Glutamatergic neuron (in vitro differentiated cells): ENCODE measurements at regions not wholly inside any gene's neighbourhood (a gene's known extent, or its start where the extent isn't known, plus 50 kb on each side); places are given as distances from the start of the nearest gene placed in this dataset.

Experiments used
- DNase-seq: peaks from one replicate; pipeline ENCODE4 v3.0.0; 2022
- H3K27ac Mint-ChIP-seq: one replicate; pipeline ENCODE4 v1.8.0; 2020; ENCODE audit warnings: mild to moderate bottlenecking, mixed read lengths, inconsistent platforms; ENCODE audit not compliant: unreplicated experiment
- H3K27me3 Mint-ChIP-seq: one replicate; pipeline ENCODE4 v1.8.0; 2020; ENCODE audit warnings: mild to moderate bottlenecking, moderate library complexity, mixed read lengths, inconsistent platforms; ENCODE audit not compliant: unreplicated experiment
- H3K36me3 Mint-ChIP-seq: one replicate; pipeline ENCODE4 v1.8.0; 2020; ENCODE audit warnings: mild to moderate bottlenecking, mixed read lengths, inconsistent platforms; ENCODE audit not compliant: unreplicated experiment
- H3K4me1 Mint-ChIP-seq: one replicate; pipeline ENCODE4 v1.8.0; 2020; ENCODE audit warnings: mild to moderate bottlenecking, low read depth, mixed read lengths, inconsistent platforms; ENCODE audit not compliant: unreplicated experiment
- H3K4me3 Mint-ChIP-seq: one replicate; pipeline ENCODE4 v1.8.0; 2020; ENCODE audit warnings: mild to moderate bottlenecking, mixed read lengths, inconsistent platforms; ENCODE audit not compliant: unreplicated experiment
- H3K9me3 Mint-ChIP-seq: one replicate; pipeline ENCODE4 v1.8.0; 2020; ENCODE audit warnings: mild to moderate bottlenecking, moderate library complexity, mixed read lengths, inconsistent platforms; ENCODE audit not compliant: unreplicated experiment
- TF ChIP-seq, protein P1 (sequence below): fragments of 200-600 bp; sonication (generic); IDR thresholded peaks from one replicate; pipeline ENCODE4 v1.5.0; 2021; ENCODE audit not compliant: partially characterized antibody, unreplicated experiment

- Mint-ChIP-seq H3K4me3 (no peak overlapping the region), H3K4me1 (no peaks in the 10 kb centered on the region), H3K36me3 (no peaks in the 10 kb centered on the region), H3K27me3 (no peaks in the 10 kb centered on the region), H3K9me3 (no peaks in the 10 kb centered on the region), H3K27ac (no peak overlapping the region)
- TF ChIP-seq, protein P1, sequence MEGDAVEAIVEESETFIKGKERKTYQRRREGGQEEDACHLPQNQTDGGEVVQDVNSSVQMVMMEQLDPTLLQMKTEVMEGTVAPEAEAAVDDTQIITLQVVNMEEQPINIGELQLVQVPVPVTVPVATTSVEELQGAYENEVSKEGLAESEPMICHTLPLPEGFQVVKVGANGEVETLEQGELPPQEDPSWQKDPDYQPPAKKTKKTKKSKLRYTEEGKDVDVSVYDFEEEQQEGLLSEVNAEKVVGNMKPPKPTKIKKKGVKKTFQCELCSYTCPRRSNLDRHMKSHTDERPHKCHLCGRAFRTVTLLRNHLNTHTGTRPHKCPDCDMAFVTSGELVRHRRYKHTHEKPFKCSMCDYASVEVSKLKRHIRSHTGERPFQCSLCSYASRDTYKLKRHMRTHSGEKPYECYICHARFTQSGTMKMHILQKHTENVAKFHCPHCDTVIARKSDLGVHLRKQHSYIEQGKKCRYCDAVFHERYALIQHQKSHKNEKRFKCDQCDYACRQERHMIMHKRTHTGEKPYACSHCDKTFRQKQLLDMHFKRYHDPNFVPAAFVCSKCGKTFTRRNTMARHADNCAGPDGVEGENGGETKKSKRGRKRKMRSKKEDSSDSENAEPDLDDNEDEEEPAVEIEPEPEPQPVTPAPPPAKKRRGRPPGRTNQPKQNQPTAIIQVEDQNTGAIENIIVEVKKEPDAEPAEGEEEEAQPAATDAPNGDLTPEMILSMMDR, result no peak
- DNase-seq, result no peak
Measured at GRCh38 chr2:123127236-123127635, 897.9 kb upstream of the CNTNAP5 start.

DNA sequence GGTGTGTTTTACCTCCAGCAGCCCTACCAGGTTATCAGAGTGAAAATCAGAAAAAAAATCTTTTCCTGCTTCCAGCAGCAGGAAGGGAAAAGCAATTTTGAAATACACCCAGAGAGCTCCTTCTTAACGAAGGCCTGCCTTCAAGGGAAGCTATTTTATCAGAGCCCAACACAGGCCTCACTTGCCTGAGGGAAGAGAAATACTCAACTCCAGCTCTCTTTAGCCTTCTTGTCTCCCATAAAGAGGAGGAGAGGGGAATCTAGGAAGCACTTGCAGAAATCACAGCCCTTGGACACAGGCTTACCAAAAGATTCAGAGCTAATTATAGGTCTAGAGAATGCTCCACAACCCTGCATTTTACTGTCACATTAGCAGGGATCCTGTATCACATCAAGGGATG, 896.1 kb upstream of the CNTNAP5 start:
- Mint-ChIP-seq H3K27me3 (no peaks in the 10 kb centered on the region), H3K4me3 (no peak overlapping the region), H3K27ac (no peak overlapping the region), H3K36me3 (no peaks in the 10 kb centered on the region), H3K4me1 (no peaks in the 10 kb centered on the region), H3K9me3 (no peaks in the 10 kb centered on the region)
- TF ChIP-seq, protein P1, result no peak
- no peak for DNase-seq

DNA sequence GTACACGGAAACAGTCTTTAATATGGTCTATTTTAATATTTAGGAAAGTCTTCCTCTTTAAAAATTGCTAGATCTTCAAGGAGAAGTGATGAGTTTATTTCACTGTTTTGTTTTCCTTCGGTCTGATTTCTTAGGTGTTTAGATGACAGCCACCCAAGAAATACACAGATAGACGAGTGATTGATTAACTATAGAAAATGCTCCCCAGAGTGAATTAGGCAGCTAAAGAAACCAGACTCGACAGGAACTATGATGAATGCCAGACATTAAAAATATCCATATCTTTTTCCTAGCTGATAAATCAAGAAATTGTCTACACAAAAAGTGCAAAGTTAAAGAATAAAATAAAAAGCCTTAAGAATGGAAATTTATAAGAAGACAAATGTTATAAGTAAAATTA, 888.7 kb upstream of the CNTNAP5 start:
- Mint-ChIP-seq H3K4me1 (no peaks in the 10 kb centered on the region), H3K4me3 (no peak overlapping the region), H3K9me3 (no peaks in the 10 kb centered on the region), H3K27ac (no peak overlapping the region), H3K36me3 (no peaks in the 10 kb centered on the region), H3K27me3 (no peaks in the 10 kb centered on the region)
- TF ChIP-seq, protein P1, result no peak
- DNase-seq, result no peak

DNA sequence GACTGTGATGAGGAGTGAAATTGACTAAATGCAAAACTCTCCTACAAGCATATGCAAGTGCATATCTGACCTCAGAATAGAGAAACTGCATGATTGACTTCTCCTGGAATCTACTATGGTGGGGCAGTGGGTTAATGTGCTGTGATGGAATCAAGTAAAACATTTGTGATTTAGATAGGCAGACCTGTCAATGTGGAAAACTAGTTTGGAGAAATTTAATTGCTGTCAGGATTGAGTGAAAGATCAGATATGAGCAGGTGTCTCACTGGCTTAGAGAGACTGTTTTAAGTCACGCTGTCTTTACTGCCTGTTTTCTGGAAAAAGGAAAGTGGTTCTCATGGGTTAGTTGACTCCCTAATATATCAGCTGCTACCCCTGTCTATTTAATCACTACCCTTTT, 881.0 kb upstream of the CNTNAP5 start:
- Mint-ChIP-seq H3K27ac (no peak overlapping the region), H3K4me3 (no peak overlapping the region), H3K4me1 (no peaks in the 10 kb centered on the region), H3K9me3 (no peaks in the 10 kb centered on the region), H3K27me3 (no peaks in the 10 kb centered on the region), H3K36me3 (no peaks in the 10 kb centered on the region)
- TF ChIP-seq, protein P1, result no peak
- DNase-seq, result no peak

DNA sequence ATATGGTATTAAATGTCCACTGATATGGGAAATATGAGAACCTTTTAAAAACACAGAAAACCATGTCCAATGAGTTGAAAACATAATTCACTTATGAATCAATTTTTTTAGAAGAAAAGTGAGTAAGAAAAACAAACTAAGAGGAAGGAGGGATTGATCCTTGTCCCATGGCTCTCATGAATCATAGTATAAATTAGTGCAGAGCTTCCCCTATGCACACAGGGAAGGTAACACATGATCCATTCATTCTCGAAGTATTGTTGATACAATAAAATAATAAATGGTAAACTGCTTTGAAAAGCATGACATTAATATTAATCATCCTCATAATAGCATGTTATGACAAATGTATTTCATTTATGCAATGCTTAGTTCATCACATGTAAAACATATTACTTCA, 872.0 kb upstream of the CNTNAP5 start:
- no peaks in the 10 kb centered on the region for H3K36me3 Mint-ChIP-seq
- no peak overlapping the region for H3K4me3 Mint-ChIP-seq
- no peaks in the 10 kb centered on the region for H3K4me1 Mint-ChIP-seq
- H3K9me3 Mint-ChIP-seq, result no peaks in the 10 kb centered on the region
- no peak for DNase-seq
- H3K27ac Mint-ChIP-seq, result no peak overlapping the region
- TF ChIP-seq, protein P1, result no peak
- H3K27me3 Mint-ChIP-seq, result no peaks in the 10 kb centered on the region
